Muscle of leg (tissue), 3 donors: ENCODE measurements at regions not wholly inside any gene's neighbourhood (a gene's known extent, or its start where the extent isn't known, plus 50 kb on each side); places are given as distances from the start of the nearest gene placed in this dataset.
A peak's percentile ranks its signal among the peaks of the same experiment; 100 is the strongest.

Experiments
- DNase-seq: peaks from one replicate; pipeline ENCODE4 v3.0.0; 2013
- H3K27ac ChIP-seq: one replicate; pipeline ENCODE4 v1.5.1; 2013; ENCODE audit warnings: mild to moderate bottlenecking, low read length, control low read depth
- H3K27me3 ChIP-seq: one replicate; pipeline ENCODE4 v1.6.1; 2013; ENCODE audit warnings: low read length; ENCODE audit not compliant: control insufficient read depth, insufficient read depth
- H3K36me3 ChIP-seq: one replicate; pipeline ENCODE4 v1.6.1; 2013; ENCODE audit warnings: low read length; ENCODE audit not compliant: control insufficient read depth, insufficient read depth
- H3K4me1 ChIP-seq: one replicate; pipeline ENCODE4 v1.6.1; 2013; ENCODE audit warnings: low read length; ENCODE audit not compliant: control insufficient read depth, insufficient read depth
- H3K4me3 ChIP-seq: one replicate; pipeline ENCODE4 v1.5.1; 2013; ENCODE audit warnings: low read length, control low read depth
- H3K9me3 ChIP-seq: replicated peaks from 2 replicates; pipeline ENCODE4 v1.6.1; 2013; ENCODE audit warnings: low read depth, low read length; ENCODE audit not compliant: control insufficient read depth
- WGBS: methylation state at CpG from one replicate; pipeline ENCODE4 v1.1.5; 2013; ENCODE audit warnings: missing lambda C conversion rate; ENCODE audit not compliant: insufficient coverage; 5-methylcytosine and 5-hydroxymethylcytosine counted together

- Histone ChIP-seq H3K27me3 (no peaks in the 10 kb centered on the region), H3K36me3 (no peaks in the 10 kb centered on the region), H3K9me3 (no peaks in the 10 kb centered on the region), H3K27ac (no peak overlapping the region), H3K4me3 (no peak overlapping the region), H3K4me1 (no peaks in the 10 kb centered on the region)
- DNase-seq = no peak
Measured at GRCh38 chr5:164593982-164594381, 1088.6 kb downstream of the MAT2B start.

- no CpG with 5 or more reads among the region's 5 CpGs for WGBS
- no peak overlapping the region for H3K4me3 ChIP-seq
- no peaks in the 10 kb centered on the region for H3K4me1 ChIP-seq
Measured at GRCh38 chr5:164597293-164597900, 1092.0 kb downstream of the MAT2B start.

GRCh38 chr5:164600274-164600673, 1094.9 kb downstream of the MAT2B start:
- Histone ChIP-seq H3K27me3 (no peaks in the 10 kb centered on the region), H3K4me3 (no peak overlapping the region), H3K4me1 (no peaks in the 10 kb centered on the region), H3K27ac (no peak overlapping the region), H3K36me3 (no peaks in the 10 kb centered on the region), H3K9me3 (no peaks in the 10 kb centered on the region)
- WGBS = no CpG with 5 or more reads among the region's 2 CpGs
- DNase-seq = peak; percentile 5

More at GRCh38 chr5:164597293-164597900, 1092.0 kb downstream of the MAT2B start:
- Histone ChIP-seq H3K36me3 (no peaks in the 10 kb centered on the region), H3K27me3 (no peaks in the 10 kb centered on the region), H3K9me3 (no peaks in the 10 kb centered on the region), H3K27ac (no peak overlapping the region)
- DNase-seq = no peak

GRCh38 chr5:164600929-164601535, 1095.6 kb downstream of the MAT2B start:
- no peak overlapping the region for H3K27ac ChIP-seq
- H3K4me3 ChIP-seq = no peak overlapping the region
- no peaks in the 10 kb centered on the region for H3K27me3 ChIP-seq
- H3K36me3 ChIP-seq = no peaks in the 10 kb centered on the region
- 94% methylated on average over 24 of the region's 31 CpGs for WGBS
- no peaks in the 10 kb centered on the region for H3K9me3 ChIP-seq
- no peaks in the 10 kb centered on the region for H3K4me1 ChIP-seq
- DNase-seq = no peak

- H3K27me3 ChIP-seq = no peaks in the 10 kb centered on the region
- H3K9me3 ChIP-seq = no peaks in the 10 kb centered on the region
- no peaks in the 10 kb centered on the region for H3K4me1 ChIP-seq
- no peaks in the 10 kb centered on the region for H3K36me3 ChIP-seq
- WGBS = 100% methylated on average over 2 of the region's 4 CpGs
- DNase-seq = no peak
- no peak overlapping the region for H3K4me3 ChIP-seq
- no peak overlapping the region for H3K27ac ChIP-seq
Measured at GRCh38 chr5:164608507-164608906, 1103.1 kb downstream of the MAT2B start.

- H3K36me3 ChIP-seq = no peaks in the 10 kb centered on the region
- no CpG with 5 or more reads among the region's 1 CpG for WGBS
- no peaks in the 10 kb centered on the region for H3K9me3 ChIP-seq
Measured at GRCh38 chr5:164610374-164610773, 1105.0 kb downstream of the MAT2B start.

GRCh38 chr5:164614707-164615106, 1109.3 kb downstream of the MAT2B start:
- no peak overlapping the region for H3K27ac ChIP-seq
- no peaks in the 10 kb centered on the region for H3K9me3 ChIP-seq
- H3K27me3 ChIP-seq = no peaks in the 10 kb centered on the region
- H3K4me3 ChIP-seq = no peak overlapping the region
- DNase-seq = no peak
- H3K36me3 ChIP-seq = no peaks in the 10 kb centered on the region
- H3K4me1 ChIP-seq = no peaks in the 10 kb centered on the region

More at GRCh38 chr5:164610374-164610773, 1105.0 kb downstream of the MAT2B start:
- no peak for DNase-seq
- no peak overlapping the region for H3K4me3 ChIP-seq
- H3K27me3 ChIP-seq = no peaks in the 10 kb centered on the region
- H3K4me1 ChIP-seq = no peaks in the 10 kb centered on the region
- no peak overlapping the region for H3K27ac ChIP-seq

GRCh38 chr5:164617290-164617689, 1111.9 kb downstream of the MAT2B start:
- Histone ChIP-seq H3K36me3 (no peaks in the 10 kb centered on the region), H3K27ac (no peak overlapping the region), H3K4me3 (no peak overlapping the region), H3K4me1 (no peaks in the 10 kb centered on the region), H3K27me3 (no peaks in the 10 kb centered on the region), H3K9me3 (no peaks in the 10 kb centered on the region)
- DNase-seq = no peak
- WGBS = no CpG with 5 or more reads among the region's 5 CpGs

GRCh38 chr5:164627021-164627420, 1121.6 kb downstream of the MAT2B start:
- Histone ChIP-seq H3K4me1 (no peaks in the 10 kb centered on the region), H3K27me3 (no peaks in the 10 kb centered on the region), H3K36me3 (no peaks in the 10 kb centered on the region), H3K9me3 (no peaks in the 10 kb centered on the region), H3K4me3 (no peak overlapping the region), H3K27ac (no peak overlapping the region)
- no CpG with 5 or more reads among the region's 4 CpGs for WGBS
- no peak for DNase-seq

- Histone ChIP-seq H3K9me3 (no peaks in the 10 kb centered on the region), H3K27ac (no peak overlapping the region), H3K4me1 (no peaks in the 10 kb centered on the region), H3K4me3 (no peak overlapping the region), H3K36me3 (no peaks in the 10 kb centered on the region), H3K27me3 (no peaks in the 10 kb centered on the region)
- DNase-seq = no peak
- WGBS = no CpG with 5 or more reads among the region's 1 CpG
Measured at GRCh38 chr5:164636456-164636855, 1131.0 kb downstream of the MAT2B start.
